OCI-LY1 (cell line): ENCODE measurements at regions not wholly inside any gene's neighbourhood (a gene's known extent, or its start where the extent isn't known, plus 50 kb on each side); places are given as distances from the start of the nearest gene placed in this dataset.

ENCODE experiments used
- H2AFZ ChIP-seq: fragments of 200-600 bp; sonication (generic), shearing (Covaris generic); 2 replicates; pipeline ENCODE4 v1.6.0; 2014; ENCODE audit warnings: antibody characterized with exemption, mild to moderate bottlenecking, low read length
- H3F3A ChIP-seq: fragments of 200-600 bp; sonication (generic), shearing (Covaris generic); 2 replicates; pipeline ENCODE4 v1.6.0; 2014; ENCODE audit warnings: mild to moderate bottlenecking, antibody characterized with exemption, low read length, moderate library complexity; ENCODE audit not compliant: insufficient read depth
- H3K27ac ChIP-seq: fragments of 200-600 bp; sonication (generic); 2 replicates; pipeline ENCODE4 v1.5.1; 2014; ENCODE audit warnings: low read length, mixed run types, mild to moderate bottlenecking, low read depth; ENCODE audit not compliant: poor library complexity, severe bottlenecking
- H3K27me3 ChIP-seq: fragments of 200-600 bp; sonication (generic); 2 replicates; pipeline ENCODE4 v1.6.0; 2014; ENCODE audit warnings: antibody characterized with exemption, mild to moderate bottlenecking, low read length, moderate library complexity; ENCODE audit not compliant: insufficient read depth
- H3K36me3 ChIP-seq: fragments of 200-600 bp; sonication (generic); 2 replicates; pipeline ENCODE4 v1.6.1; 2014; ENCODE audit warnings: mild to moderate bottlenecking, antibody characterized with exemption, low read length, moderate library complexity, mixed read lengths; ENCODE audit not compliant: insufficient read depth
- H3K4me1 ChIP-seq: fragments of 200-600 bp; sonication (generic); 2 replicates; pipeline ENCODE4 v1.5.1; 2014; ENCODE audit warnings: mild to moderate bottlenecking, low read length, moderate library complexity; ENCODE audit not compliant: insufficient read depth, severe bottlenecking
- H3K4me2 ChIP-seq: fragments of 200-600 bp; sonication (generic), shearing (Covaris generic); 2 replicates; pipeline ENCODE4 v1.6.1; 2014; ENCODE audit warnings: low read length
- H3K4me3 ChIP-seq: fragments of 200-600 bp; sonication (generic); 2 replicates; pipeline ENCODE4 v1.5.1; 2014; ENCODE audit warnings: low read length, low read depth, mild to moderate bottlenecking, mixed read lengths; ENCODE audit not compliant: poor library complexity, severe bottlenecking
- H3K79me2 ChIP-seq: fragments of 200-600 bp; shearing (Covaris generic); 2 replicates; pipeline ENCODE4 v1.6.1; 2016; ENCODE audit warnings: mixed run types, low read length, mixed read lengths; ENCODE audit not compliant: insufficient read depth
- H3K9ac ChIP-seq: fragments of 200-600 bp; sonication (generic), shearing (Covaris generic); 2 replicates; pipeline ENCODE4 v1.6.1; 2014; ENCODE audit warnings: mild to moderate bottlenecking, low read length, mixed read lengths
- H3K9me2 ChIP-seq: fragments of 200-600 bp; sonication (generic), shearing (Covaris generic); 2 replicates; pipeline ENCODE4 v1.6.1; 2014; ENCODE audit warnings: low read depth, mild to moderate bottlenecking, low read length, mixed read lengths
- H3K9me3 ChIP-seq: fragments of 200-600 bp; shearing (Covaris generic); 2 replicates; pipeline ENCODE4 v1.6.1; 2014; ENCODE audit warnings: low read length, mixed read lengths
- H4K20me1 ChIP-seq: fragments of 200-600 bp; sonication (generic), shearing (Covaris generic); 2 replicates; pipeline ENCODE4 v1.6.0; 2016; ENCODE audit warnings: mild to moderate bottlenecking, low read length; ENCODE audit not compliant: insufficient read depth
- EZH2 ChIP-seq: fragments of 200-600 bp; sonication (generic), shearing (Covaris generic); IDR thresholded peaks from 2 replicates; pipeline ENCODE4 v1.8.0; 2017; ENCODE audit warnings: borderline replicate concordance, mixed run types, mild to moderate bottlenecking, antibody characterized with exemption, low read length, moderate library complexity, mixed read lengths
- TF ChIP-seq, protein P1 (sequence below): fragments of 200-600 bp; sonication (generic), shearing (Covaris generic); IDR thresholded peaks from 2 replicates; pipeline ENCODE4 v1.5.1; 2017; ENCODE audit warnings: mild to moderate bottlenecking, antibody characterized with exemption, low read length, moderate library complexity, mixed read lengths

GRCh38 chr12:74914378-74914777 lies 295.3 kb downstream of the KCNC2 start:
- Histone ChIP-seq H4K20me1 (no peaks in the 10 kb centered on the region), H3K9ac (no peak overlapping the region), H3K27ac (no peak overlapping the region), H3K4me3 (no peak overlapping the region), H3F3A (no peaks in the 10 kb centered on the region), H3K27me3 (no peaks in the 10 kb centered on the region), H3K36me3 (no peaks in the 10 kb centered on the region), H2AFZ (no peak overlapping the region), H3K4me2 (no peak overlapping the region), H3K9me3 (no peaks in the 10 kb centered on the region), H3K79me2 (no peaks in the 10 kb centered on the region), H3K4me1 (no peaks in the 10 kb centered on the region), H3K9me2 (no peaks in the 10 kb centered on the region)
- TF ChIP-seq, protein P1, sequence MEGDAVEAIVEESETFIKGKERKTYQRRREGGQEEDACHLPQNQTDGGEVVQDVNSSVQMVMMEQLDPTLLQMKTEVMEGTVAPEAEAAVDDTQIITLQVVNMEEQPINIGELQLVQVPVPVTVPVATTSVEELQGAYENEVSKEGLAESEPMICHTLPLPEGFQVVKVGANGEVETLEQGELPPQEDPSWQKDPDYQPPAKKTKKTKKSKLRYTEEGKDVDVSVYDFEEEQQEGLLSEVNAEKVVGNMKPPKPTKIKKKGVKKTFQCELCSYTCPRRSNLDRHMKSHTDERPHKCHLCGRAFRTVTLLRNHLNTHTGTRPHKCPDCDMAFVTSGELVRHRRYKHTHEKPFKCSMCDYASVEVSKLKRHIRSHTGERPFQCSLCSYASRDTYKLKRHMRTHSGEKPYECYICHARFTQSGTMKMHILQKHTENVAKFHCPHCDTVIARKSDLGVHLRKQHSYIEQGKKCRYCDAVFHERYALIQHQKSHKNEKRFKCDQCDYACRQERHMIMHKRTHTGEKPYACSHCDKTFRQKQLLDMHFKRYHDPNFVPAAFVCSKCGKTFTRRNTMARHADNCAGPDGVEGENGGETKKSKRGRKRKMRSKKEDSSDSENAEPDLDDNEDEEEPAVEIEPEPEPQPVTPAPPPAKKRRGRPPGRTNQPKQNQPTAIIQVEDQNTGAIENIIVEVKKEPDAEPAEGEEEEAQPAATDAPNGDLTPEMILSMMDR: no peak
- no peak for TF ChIP-seq EZH2

DNA sequence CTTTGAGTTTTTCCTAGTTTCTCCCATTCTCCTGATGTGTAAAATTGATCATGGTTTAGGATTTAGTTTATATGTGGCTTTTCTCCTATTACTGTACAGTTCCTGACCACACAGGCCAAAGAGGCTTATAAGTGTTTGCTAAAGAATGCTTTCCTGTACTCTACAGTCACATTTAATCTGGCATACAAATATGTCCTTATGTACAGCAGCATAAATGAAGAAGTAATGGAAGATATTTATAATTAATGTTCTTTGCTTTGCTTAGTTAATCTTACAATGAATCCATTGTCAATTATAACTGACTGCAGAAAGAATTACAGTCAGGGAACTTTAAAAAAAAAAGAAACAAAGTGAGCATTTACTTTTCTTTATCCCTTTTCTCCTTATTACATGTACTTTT lies 293.9 kb downstream of the KCNC2 start:
- Histone ChIP-seq H2AFZ (no peak overlapping the region), H3K36me3 (no peaks in the 10 kb centered on the region), H3K9me2 (no peaks in the 10 kb centered on the region), H3K4me2 (no peak overlapping the region), H3K4me3 (no peak overlapping the region), H3K9ac (no peak overlapping the region), H3K79me2 (no peaks in the 10 kb centered on the region), H3F3A (no peaks in the 10 kb centered on the region), H3K4me1 (no peaks in the 10 kb centered on the region), H3K27ac (no peak overlapping the region), H3K27me3 (no peaks in the 10 kb centered on the region), H4K20me1 (no peaks in the 10 kb centered on the region), H3K9me3 (no peaks in the 10 kb centered on the region)
- TF ChIP-seq, protein P1: no peak
- TF ChIP-seq EZH2: no peak

- no peak overlapping the region for H3K4me3 ChIP-seq
- no peaks in the 10 kb centered on the region for H3K9me3 ChIP-seq
- H3K9me2 ChIP-seq: no peaks in the 10 kb centered on the region
- no peaks in the 10 kb centered on the region for H4K20me1 ChIP-seq
- no peaks in the 10 kb centered on the region for H3K4me1 ChIP-seq
- H3K36me3 ChIP-seq: no peaks in the 10 kb centered on the region
- no peak overlapping the region for H3K4me2 ChIP-seq
- H3F3A ChIP-seq: no peaks in the 10 kb centered on the region
- H3K27me3 ChIP-seq: no peaks in the 10 kb centered on the region
- H3K79me2 ChIP-seq: no peaks in the 10 kb centered on the region
- no peak overlapping the region for H2AFZ ChIP-seq
- no peak for TF ChIP-seq EZH2
- TF ChIP-seq, protein P1: no peak
- H3K9ac ChIP-seq: no peak overlapping the region
- no peak overlapping the region for H3K27ac ChIP-seq
Measured at GRCh38 chr12:74917743-74918142, 291.9 kb downstream of the KCNC2 start.
